MM.1S (cell line): ENCODE measurements at regions not wholly inside any gene's neighbourhood (a gene's known extent, or its start where the extent isn't known, plus 50 kb on each side); places are given as distances from the start of the nearest gene placed in this dataset.
"Not testable (repeated sequence)": the region's sequence is repeated elsewhere in the genome, so short reads cannot be mapped to it uniquely, and the experiment has no call there.

ENCODE experiments used
- DNase-seq: peaks from one replicate; pipeline ENCODE4 v3.0.0-alpha.2; 2015
- H2AFZ ChIP-seq: fragments of 300-600 bp; sonication (generic); 2 replicates; pipeline ENCODE4 v1.6.0; 2016; ENCODE audit warnings: antibody characterized with exemption, low read length
- H3F3A ChIP-seq: fragments of 300-600 bp; sonication (generic); 2 replicates; pipeline ENCODE4 v1.6.1; 2016; ENCODE audit warnings: mild to moderate bottlenecking, antibody characterized with exemption, low read length, moderate library complexity, mixed read lengths; ENCODE audit not compliant: insufficient read depth
- H3K27ac ChIP-seq: fragments of 300-600 bp; sonication (generic); 2 replicates; pipeline ENCODE4 v1.5.1; 2016; ENCODE audit warnings: mild to moderate bottlenecking, low read length
- H3K27me3 ChIP-seq: fragments of 300-600 bp; sonication (generic); replicated peaks from 2 replicates; pipeline ENCODE4 v1.6.0; 2016; ENCODE audit warnings: low read length; ENCODE audit not compliant: insufficient read depth
- H3K36me3 ChIP-seq: fragments of 300-600 bp; sonication (generic); replicated peaks from 2 replicates; pipeline ENCODE4 v1.6.1; 2016; ENCODE audit warnings: mild to moderate bottlenecking, low read length, mixed read lengths; ENCODE audit not compliant: insufficient read depth
- H3K4me1 ChIP-seq: fragments of 300-600 bp; sonication (generic); 2 replicates; pipeline ENCODE4 v1.6.1; 2016; ENCODE audit warnings: low read length, mixed read lengths
- H3K4me2 ChIP-seq: fragments of 300-600 bp; sonication (generic); 2 replicates; pipeline ENCODE4 v1.6.0; 2016; ENCODE audit warnings: low read depth, low read length
- H3K4me3 ChIP-seq: fragments of 300-600 bp; sonication (generic); 2 replicates; pipeline ENCODE4 v1.5.1; 2016; ENCODE audit warnings: low read length, mixed read lengths
- H3K79me2 ChIP-seq: fragments of 300-600 bp; sonication (generic); 2 replicates; pipeline ENCODE4 v1.6.1; 2016; ENCODE audit warnings: mixed run types, low read length, mixed read lengths
- H3K9ac ChIP-seq: fragments of 300-600 bp; sonication (generic); 2 replicates; pipeline ENCODE4 v1.6.1; 2016; ENCODE audit warnings: low read length, mixed read lengths
- H3K9me2 ChIP-seq: fragments of 300-600 bp; sonication (generic); replicated peaks from 2 replicates; pipeline ENCODE4 v1.6.1; 2016; ENCODE audit warnings: mild to moderate bottlenecking, low read length, mixed read lengths; ENCODE audit not compliant: insufficient read depth
- H3K9me3 ChIP-seq: fragments of 300-600 bp; sonication (generic); replicated peaks from 2 replicates; pipeline ENCODE4 v1.6.1; 2016; ENCODE audit warnings: mild to moderate bottlenecking, low read length, mixed read lengths; ENCODE audit not compliant: insufficient read depth
- H4K20me1 ChIP-seq: fragments of 300-600 bp; sonication (generic); 2 replicates; pipeline ENCODE4 v1.6.1; 2016; ENCODE audit warnings: mild to moderate bottlenecking, low read length, moderate library complexity, mixed read lengths; ENCODE audit not compliant: insufficient read depth
- TF ChIP-seq, protein P1 (sequence below): fragments of 300-600 bp; sonication (generic); IDR thresholded peaks from 2 replicates; pipeline ENCODE4 v1.5.1; 2016; ENCODE audit warnings: antibody characterized with exemption, low read length, mixed read lengths

- not testable (repeated sequence) for H3K4me2 ChIP-seq, H3F3A ChIP-seq, H2AFZ ChIP-seq, H3K79me2 ChIP-seq, H3K4me1 ChIP-seq, H3K4me3 ChIP-seq, H3K27ac ChIP-seq, H3K36me3 ChIP-seq, H3K27me3 ChIP-seq, H3K9me2 ChIP-seq, H3K9ac ChIP-seq, DNase-seq, H3K9me3 ChIP-seq, H4K20me1 ChIP-seq
These were observed 56.6 kb upstream of the ASNS start for GRCh38 chr7:97928844-97929243.

- Histone ChIP-seq H3K4me3 (peak overlapping the region; percentile 55), H2AFZ (0 out of 2 replicates have a peak overlapping the region, but pooled peaks have one; percentile 42), H3K4me2 (peak overlapping the region; percentile 73; the same call in 1 of the 2 replicates)
- not testable (repeated sequence) for H3F3A ChIP-seq, H3K27me3 ChIP-seq, H3K79me2 ChIP-seq, H3K9me2 ChIP-seq, H4K20me1 ChIP-seq, H3K36me3 ChIP-seq, H3K9ac ChIP-seq, H3K9me3 ChIP-seq, H3K4me1 ChIP-seq, H3K27ac ChIP-seq
- DNase-seq, result peak; percentile 37
- TF ChIP-seq, protein P1, sequence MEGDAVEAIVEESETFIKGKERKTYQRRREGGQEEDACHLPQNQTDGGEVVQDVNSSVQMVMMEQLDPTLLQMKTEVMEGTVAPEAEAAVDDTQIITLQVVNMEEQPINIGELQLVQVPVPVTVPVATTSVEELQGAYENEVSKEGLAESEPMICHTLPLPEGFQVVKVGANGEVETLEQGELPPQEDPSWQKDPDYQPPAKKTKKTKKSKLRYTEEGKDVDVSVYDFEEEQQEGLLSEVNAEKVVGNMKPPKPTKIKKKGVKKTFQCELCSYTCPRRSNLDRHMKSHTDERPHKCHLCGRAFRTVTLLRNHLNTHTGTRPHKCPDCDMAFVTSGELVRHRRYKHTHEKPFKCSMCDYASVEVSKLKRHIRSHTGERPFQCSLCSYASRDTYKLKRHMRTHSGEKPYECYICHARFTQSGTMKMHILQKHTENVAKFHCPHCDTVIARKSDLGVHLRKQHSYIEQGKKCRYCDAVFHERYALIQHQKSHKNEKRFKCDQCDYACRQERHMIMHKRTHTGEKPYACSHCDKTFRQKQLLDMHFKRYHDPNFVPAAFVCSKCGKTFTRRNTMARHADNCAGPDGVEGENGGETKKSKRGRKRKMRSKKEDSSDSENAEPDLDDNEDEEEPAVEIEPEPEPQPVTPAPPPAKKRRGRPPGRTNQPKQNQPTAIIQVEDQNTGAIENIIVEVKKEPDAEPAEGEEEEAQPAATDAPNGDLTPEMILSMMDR, result peak; percentile 38
These were observed 55.9 kb upstream of the ASNS start for GRCh38 chr7:97927790-97928748.
